B cell (primary cell): ENCODE measurements at regions not wholly inside any gene's neighbourhood (a gene's known extent, or its start where the extent isn't known, plus 50 kb on each side); places are given as distances from the start of the nearest gene placed in this dataset.

ENCODE experiments used
- ATAC-seq: fragments of 200-7000 bp; cut with Tn5 transposase; one replicate; pipeline ENCODE4 v1.10.0; 2021; ENCODE audit warnings: low read depth, mild to moderate bottlenecking, moderate number of reproducible peaks, moderate library complexity
- CTCF ChIA-PET: fragments of 350-600 bp; sonication (Branson Sonifier 250); formaldehyde crosslinking; loops from one replicate; lab custom pipeline; 2021; ENCODE audit warnings: antibody characterized with exemption, inconsistent platforms; lab: Charles Lee
- POLR2A ChIA-PET: fragments of 350-600 bp; sonication (Branson Sonifier 250); formaldehyde crosslinking; loops from one replicate; lab custom pipeline; 2021; ENCODE audit warnings: antibody characterized with exemption; lab: Charles Lee
- DNase-seq: peaks from one replicate; pipeline ENCODE4 v3.0.0; 2013
- H2AFZ ChIP-seq: 2 replicates; pipeline ENCODE4 v1.6.1; 2012; ENCODE audit warnings: mild to moderate bottlenecking, low read depth, low read length; ENCODE audit not compliant: insufficient read depth, poor library complexity, severe bottlenecking
- H3K27ac ChIP-seq, 2 donors: 1 replicate in 1 of 2; 2 replicates in 1 of 2; pipeline ENCODE4 v1.5.1; 2012 to 2013; ENCODE audit warnings: low read length in 2 of 2, mild to moderate bottlenecking in 2 of 2, moderate library complexity in 1 of 2
- H3K27me3 ChIP-seq, 4 experiments: fragments of 200-600 bp in 1 of 4; sonication (generic) in 1 of 4; replicated peaks in 1 of 4; 1 replicate in 2 of 4; 2 replicates in 2 of 4; pipeline versions ENCODE4 v1.6.1 to v1.7.0; 2013 to 2016; ENCODE audit warnings: low read length in 3 of 4, mild to moderate bottlenecking in 2 of 4, mixed read lengths in 1 of 4, moderate library complexity in 1 of 4; ENCODE audit not compliant: insufficient read depth in 4 of 4, control insufficient read depth in 3 of 4; ENCODE audit errors: control extremely low read depth in 1 of 4
- H3K36me3 ChIP-seq, 2 experiments: replicated peaks in 1 of 2; 1 replicate in 1 of 2; 2 replicates in 1 of 2; pipeline versions ENCODE4 v1.6.1 to v1.7.1; 2013; ENCODE audit warnings: low read length in 1 of 2; ENCODE audit not compliant: insufficient read depth in 2 of 2, control insufficient read depth in 1 of 2; ENCODE audit errors: control extremely low read depth in 1 of 2, extremely low read depth in 1 of 2
- H3K4me1 ChIP-seq, 2 donors: fragments of 200-600 bp in 1 of 2; sonication (generic) in 1 of 2; 1 replicate in 1 of 2; 2 replicates in 1 of 2; pipeline versions ENCODE4 v1.5.1 to v1.6.1; 2013 to 2017; ENCODE audit warnings: low read length in 2 of 2; ENCODE audit not compliant: control insufficient read depth in 2 of 2, insufficient read depth in 2 of 2
- H3K4me2 ChIP-seq: replicated peaks from 2 replicates; pipeline ENCODE3; 2012; ENCODE audit warnings: mild to moderate bottlenecking, low read depth, low read length; ENCODE audit not compliant: poor library complexity, severe bottlenecking
- H3K4me3 ChIP-seq, 5 experiments: fragments of 200-600 bp in 1 of 5; sonication (generic) in 1 of 5; 1 replicate in 3 of 5; 2 replicates in 2 of 5; pipeline versions ENCODE4 v1.5.1 to v1.7.0; 2011 to 2016; ENCODE audit warnings: low read length in 4 of 5, mild to moderate bottlenecking in 4 of 5, low read depth in 2 of 5, control low read depth in 1 of 5, moderate library complexity in 1 of 5; ENCODE audit not compliant: insufficient read depth in 1 of 5; ENCODE audit errors: control extremely low read depth in 1 of 5, extremely low read depth in 1 of 5
- H3K79me2 ChIP-seq: fragments of 200-600 bp; sonication (generic); one replicate; pipeline ENCODE4 v1.6.0; 2016; ENCODE audit warnings: low read length; ENCODE audit not compliant: control insufficient read depth, insufficient read depth
- H3K9ac ChIP-seq: fragments of 200-600 bp; sonication (generic); 2 replicates; pipeline ENCODE4 v1.6.1; 2017; ENCODE audit warnings: mild to moderate bottlenecking, low read length, moderate library complexity
- H3K9me3 ChIP-seq, 3 donors: one replicate each; pipeline versions ENCODE4 v1.6.1 to v1.7.1; 2013; ENCODE audit warnings: low read length in 2 of 3; ENCODE audit not compliant: control insufficient read depth in 2 of 3, insufficient read depth in 1 of 3; ENCODE audit errors: control extremely low read depth in 1 of 3
- H4K20me1 ChIP-seq: 2 replicates; pipeline ENCODE4 v1.6.0; 2012; ENCODE audit warnings: mild to moderate bottlenecking, low read length; ENCODE audit not compliant: insufficient read depth, control insufficient read depth, poor library complexity, severe bottlenecking
- H3K27ac Mint-ChIP-seq: one replicate; pipeline ENCODE4 v1.8.0; 2021; ENCODE audit warnings: mixed read lengths
- H3K27me3 Mint-ChIP-seq: one replicate; pipeline ENCODE4 v1.8.0; 2021; ENCODE audit warnings: mixed read lengths
- H3K4me1 Mint-ChIP-seq: one replicate; pipeline ENCODE4 v1.8.0; 2021; ENCODE audit warnings: mixed read lengths
- H3K4me3 Mint-ChIP-seq: one replicate; pipeline ENCODE4 v1.8.0; 2021; ENCODE audit warnings: mixed read lengths
- H3K9me3 Mint-ChIP-seq: one replicate; pipeline ENCODE4 v1.8.0; 2022; ENCODE audit warnings: mixed read lengths; ENCODE audit not compliant: insufficient read depth
- CTCF ChIP-seq: fragments of 200-600 bp; IDR thresholded peaks from one replicate; pipeline ENCODE4 v1.8.0; 2022; ENCODE audit warnings: antibody characterized with exemption, mild to moderate bottlenecking
- EZH2 ChIP-seq: IDR thresholded peaks from 2 replicates; pipeline ENCODE4 v1.6.1; 2012; ENCODE audit warnings: borderline replicate concordance, low read depth, mild to moderate bottlenecking, moderate library complexity, low read length; ENCODE audit not compliant: insufficient read depth, poor library complexity, severe bottlenecking
- WGBS: methylation state at CpG from one replicate; pipeline ENCODE4 v1.1.5; 2013; ENCODE audit warnings: missing lambda C conversion rate; ENCODE audit not compliant: insufficient coverage; 5-methylcytosine and 5-hydroxymethylcytosine counted together
- intact Hi-C: fragments of 100-400 bp; cut with micrococcal nuclease; formaldehyde crosslinking; loops from one replicate; pipeline ENCODE4 v1.10.0; 2022

- Histone ChIP-seq H3K9me3 (no peaks in the 10 kb centered on the region), H3K4me3 (no peak overlapping the region), H3K4me1 (no peaks in the 10 kb centered on the region), H3K79me2 (no peaks in the 10 kb centered on the region), H3K27ac (no peak overlapping the region), H3K27me3 (no peaks in the 10 kb centered on the region), H3K9ac (no peak overlapping the region), H2AFZ (no peak overlapping the region), H4K20me1 (no peaks in the 10 kb centered on the region), H3K36me3 (no peaks in the 10 kb centered on the region), H3K4me2 (no peak overlapping the region)
- Mint-ChIP-seq H3K9me3 (no peaks in the 10 kb centered on the region), H3K4me3 (no peak overlapping the region), H3K4me1 (no peaks in the 10 kb centered on the region), H3K27me3 (peaks cover 17% of the 10 kb centered on the region), H3K27ac (no peak overlapping the region)
- 62% methylated on average over 7 of the region's 10 CpGs for WGBS
- ATAC-seq = no peak
- ChIA-PET POLR2A (no interaction called here), CTCF (no interaction called here)
- intact Hi-C loops = no loop called here
- no peak for DNase-seq
- TF ChIP-seq CTCF (no peak), EZH2 (no peak)
These were observed 315.8 kb downstream of the CTTN start for GRCh38 chr11:70713988-70714665.

GRCh38 chr11:70715166-70715951, 317.0 kb downstream of the CTTN start:
- no peaks in the 10 kb centered on the region for H3K4me1 ChIP-seq
- Mint-ChIP-seq H3K27ac (no peak overlapping the region), H3K9me3 (no peaks in the 10 kb centered on the region), H3K4me1 (no peaks in the 10 kb centered on the region), H3K4me3 (no peak overlapping the region), H3K27me3 (peaks cover 10% of the 10 kb centered on the region)
- no peak for DNase-seq
- no peaks in the 10 kb centered on the region for H4K20me1 ChIP-seq
- no peak overlapping the region for H2AFZ ChIP-seq
- no peak for ATAC-seq
- ChIA-PET CTCF (no interaction called here), POLR2A (no interaction called here)
- H3K36me3 ChIP-seq = no peaks in the 10 kb centered on the region
- H3K27ac ChIP-seq = no peak overlapping the region
- H3K4me2 ChIP-seq = no peak overlapping the region
- H3K4me3 ChIP-seq = no peak overlapping the region
- 90% methylated on average over 12 of the region's 15 CpGs for WGBS
- intact Hi-C loops = no loop called here
- H3K9ac ChIP-seq = no peak overlapping the region
- no peaks in the 10 kb centered on the region for H3K9me3 ChIP-seq
- no peaks in the 10 kb centered on the region for H3K27me3 ChIP-seq
- no peaks in the 10 kb centered on the region for H3K79me2 ChIP-seq
- no peak for TF ChIP-seq EZH2
- no peak for TF ChIP-seq CTCF
